ENCODE measurements at regions not wholly inside any gene's neighbourhood (a gene's known extent, or its start where the extent isn't known, plus 50 kb on each side); places are given as distances from the start of the nearest gene placed in this dataset.

DNA sequence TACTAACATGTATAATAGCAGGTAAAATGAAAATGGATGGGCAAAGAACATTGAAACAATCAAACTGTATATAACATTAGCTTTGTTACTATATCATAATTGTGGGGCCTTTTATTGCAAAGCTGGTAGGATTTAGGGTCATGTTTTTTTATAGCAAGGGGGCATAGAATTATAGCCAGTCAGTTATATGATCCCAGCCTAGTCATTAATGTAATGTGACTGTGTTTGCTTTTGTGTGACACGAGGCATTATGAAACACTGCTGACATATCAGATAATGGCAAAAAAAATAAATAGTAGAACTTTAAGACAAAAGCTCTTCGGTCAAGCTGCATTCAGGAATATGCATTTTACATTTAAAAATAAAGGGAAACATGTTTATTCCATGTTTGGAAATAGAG is 81.3 kb upstream of the ZNF281 start:
- Histone ChIP-seq H4K20me1 (ENCODE audit: insufficient read depth) (no peaks in the 10 kb centered on the region), H3K27ac (no peak overlapping the region), H2AFZ (no peak overlapping the region), H3K4me3 (no peak overlapping the region), H3K4me1 (replicated peaks; ENCODE audit: insufficient read depth) (peaks cover 10% of the 10 kb centered on the region; the same call in 1 of the 2 replicates), H3K36me3 (ENCODE audit: low read depth) (no peaks in the 10 kb centered on the region), H3K79me2 (ENCODE audit: low read depth) (no peaks in the 10 kb centered on the region), H3F3A (ENCODE audit: insufficient read depth, low read depth) (no peaks in the 10 kb centered on the region; the same call in none of the 2 replicates), H3K4me2 (no peak overlapping the region), H3K9me3 (ENCODE audit: insufficient read depth, low read depth) (no peaks in the 10 kb centered on the region), H3K27me3 (ENCODE audit: insufficient read depth, low read depth) (no peaks in the 10 kb centered on the region), H3K9me2 (ENCODE audit: insufficient read depth) (no peaks in the 10 kb centered on the region)
- intact Hi-C loops (cut with micrococcal nuclease; ENCODE audit: unreplicated experiment) = loop anchor here (5.0 kb wide), 1 partner anchor 354 kb away; no protein-coding TSS in a partner anchor
- no TSS peak for BruUV-seq (replicated peaks)
- CTCF ChIA-PET = interaction anchor here (0.6 kb wide), 1 partner anchor 39 kb away, joined by 24 read pairs; no protein-coding TSS in a partner anchor
- TF ChIP-seq, protein P1, sequence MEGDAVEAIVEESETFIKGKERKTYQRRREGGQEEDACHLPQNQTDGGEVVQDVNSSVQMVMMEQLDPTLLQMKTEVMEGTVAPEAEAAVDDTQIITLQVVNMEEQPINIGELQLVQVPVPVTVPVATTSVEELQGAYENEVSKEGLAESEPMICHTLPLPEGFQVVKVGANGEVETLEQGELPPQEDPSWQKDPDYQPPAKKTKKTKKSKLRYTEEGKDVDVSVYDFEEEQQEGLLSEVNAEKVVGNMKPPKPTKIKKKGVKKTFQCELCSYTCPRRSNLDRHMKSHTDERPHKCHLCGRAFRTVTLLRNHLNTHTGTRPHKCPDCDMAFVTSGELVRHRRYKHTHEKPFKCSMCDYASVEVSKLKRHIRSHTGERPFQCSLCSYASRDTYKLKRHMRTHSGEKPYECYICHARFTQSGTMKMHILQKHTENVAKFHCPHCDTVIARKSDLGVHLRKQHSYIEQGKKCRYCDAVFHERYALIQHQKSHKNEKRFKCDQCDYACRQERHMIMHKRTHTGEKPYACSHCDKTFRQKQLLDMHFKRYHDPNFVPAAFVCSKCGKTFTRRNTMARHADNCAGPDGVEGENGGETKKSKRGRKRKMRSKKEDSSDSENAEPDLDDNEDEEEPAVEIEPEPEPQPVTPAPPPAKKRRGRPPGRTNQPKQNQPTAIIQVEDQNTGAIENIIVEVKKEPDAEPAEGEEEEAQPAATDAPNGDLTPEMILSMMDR (conservative IDR thresholded peaks at IDR 0.05) = no peak
- no peak for TF ChIP-seq EZH2 (IDR thresholded peaks at IDR 0.05; ENCODE audit: low read depth)
- POLR2A ChIA-PET (ENCODE audit: unreplicated experiment) = no interaction called here
- DNase-seq = no peak

DNA sequence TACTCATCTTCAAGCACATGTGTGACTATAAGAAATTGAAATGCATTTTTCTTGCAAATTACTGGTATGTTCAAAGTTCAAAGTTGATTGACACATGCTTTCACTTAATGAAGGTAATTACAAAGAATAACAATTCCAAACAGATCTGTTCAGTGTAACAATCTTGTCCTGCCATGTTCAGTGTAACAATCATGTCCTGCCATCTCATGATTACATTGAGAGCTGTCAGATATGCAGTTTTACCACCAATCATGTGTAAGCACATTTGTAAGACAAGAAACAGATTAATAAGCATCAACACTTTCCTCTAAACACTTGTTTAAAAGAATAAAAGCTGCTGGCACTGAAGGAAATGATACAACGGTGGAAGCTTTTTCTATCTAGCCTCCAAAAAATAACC is 80.3 kb upstream of the ZNF281 start:
- no peak overlapping the region for H3K27ac ChIP-seq
- no peaks in the 10 kb centered on the region for H3K27me3 ChIP-seq (ENCODE audit: insufficient read depth, low read depth)
- POLR2A ChIA-PET (ENCODE audit: unreplicated experiment) = no interaction called here
- TF ChIP-seq, protein P1 (conservative IDR thresholded peaks at IDR 0.05) = no peak
- no peak for TF ChIP-seq EZH2 (IDR thresholded peaks at IDR 0.05; ENCODE audit: low read depth)
- H3K79me2 ChIP-seq (ENCODE audit: low read depth) = no peaks in the 10 kb centered on the region
- H3F3A ChIP-seq (ENCODE audit: insufficient read depth, low read depth) = no peaks in the 10 kb centered on the region; the same call in none of the 2 replicates
- no peak overlapping the region for H2AFZ ChIP-seq
- no peaks in the 10 kb centered on the region for H3K36me3 ChIP-seq (ENCODE audit: low read depth)
- H3K4me1 ChIP-seq (replicated peaks; ENCODE audit: insufficient read depth) = peaks cover 10% of the 10 kb centered on the region; the same call in 1 of the 2 replicates
- H3K9me2 ChIP-seq (ENCODE audit: insufficient read depth) = no peaks in the 10 kb centered on the region
- no peaks in the 10 kb centered on the region for H4K20me1 ChIP-seq (ENCODE audit: insufficient read depth)
- CTCF ChIA-PET = interaction anchor here (0.6 kb wide), 1 partner anchor 38 kb away, joined by 24 read pairs; no protein-coding TSS in a partner anchor
- no peak overlapping the region for H3K4me3 ChIP-seq
- no peaks in the 10 kb centered on the region for H3K9me3 ChIP-seq (ENCODE audit: insufficient read depth, low read depth)
- H3K4me2 ChIP-seq = no peak overlapping the region
- intact Hi-C loops (cut with micrococcal nuclease; ENCODE audit: unreplicated experiment) = loop anchor here (5.0 kb wide), 1 partner anchor 353 kb away; no protein-coding TSS in a partner anchor
- DNase-seq = no peak
- BruUV-seq (replicated peaks) = no TSS peak

DNA sequence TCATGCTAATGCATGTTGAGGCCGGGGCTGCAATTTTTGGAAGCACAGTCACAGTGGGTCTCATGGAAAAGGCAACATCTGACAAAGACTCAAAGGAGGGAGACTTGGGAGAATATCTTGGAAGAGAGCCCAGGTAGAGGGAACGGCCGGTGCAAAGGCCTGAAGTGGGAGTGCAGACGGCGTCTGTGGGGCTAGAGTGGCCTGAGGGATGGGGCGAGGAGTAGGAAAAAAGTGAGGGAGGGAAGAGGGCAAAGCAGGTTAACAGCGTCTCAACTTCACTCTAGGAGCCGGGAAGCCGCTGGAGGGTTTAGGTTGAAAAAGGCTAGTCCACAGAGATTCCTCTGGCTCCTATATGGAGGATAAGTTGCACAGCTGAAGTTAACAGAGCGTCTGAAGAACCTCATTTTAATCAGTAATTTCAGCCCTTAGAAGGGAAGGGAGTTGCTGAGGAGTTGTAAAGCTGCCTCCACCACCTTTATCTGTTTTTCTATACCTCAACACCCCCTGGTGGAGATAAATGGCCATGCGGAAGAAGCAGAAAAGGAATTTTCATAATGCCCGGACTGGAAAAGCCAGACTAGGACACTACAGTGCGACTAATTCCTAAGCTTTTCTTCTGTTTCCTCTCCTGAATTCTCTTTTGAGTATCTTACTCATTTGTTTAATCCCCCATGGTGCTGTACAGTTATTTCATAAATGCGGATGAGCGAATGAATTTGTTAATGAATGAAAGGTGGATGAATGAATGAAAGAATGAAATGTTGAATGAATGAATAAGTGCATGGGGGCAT is 78.7 kb upstream of the ZNF281 start:
- CTCF ChIA-PET = interaction anchor here (0.5 kb wide), 1 partner anchor 66 kb away, joined by 3 read pairs; no protein-coding TSS in a partner anchor
- Histone ChIP-seq H2AFZ (no peak overlapping the region), H3K4me3 (no peak overlapping the region), H3K27ac (no peak overlapping the region), H3K27me3 (ENCODE audit: insufficient read depth, low read depth) (no peaks in the 10 kb centered on the region), H3K36me3 (ENCODE audit: low read depth) (no peaks in the 10 kb centered on the region), H3K4me2 (peak overlapping the region; percentile 10; the same call in 1 of the 2 replicates), H3K4me1 (replicated peaks; ENCODE audit: insufficient read depth) (peaks cover 24% of the 10 kb centered on the region), H3F3A (ENCODE audit: insufficient read depth, low read depth) (peaks cover 7% of the 10 kb centered on the region), H3K9me3 (ENCODE audit: insufficient read depth, low read depth) (no peaks in the 10 kb centered on the region), H4K20me1 (ENCODE audit: insufficient read depth) (no peaks in the 10 kb centered on the region), H3K79me2 (ENCODE audit: low read depth) (no peaks in the 10 kb centered on the region), H3K9me2 (ENCODE audit: insufficient read depth) (no peaks in the 10 kb centered on the region)
- intact Hi-C loops (cut with micrococcal nuclease; ENCODE audit: unreplicated experiment) = loop anchor here (1.0 to 10.0 kb wide), 4 partner anchors 184 to 943 kb away; no protein-coding TSS in a partner anchor
- no peak for TF ChIP-seq EZH2 (IDR thresholded peaks at IDR 0.05; ENCODE audit: low read depth)
- TF ChIP-seq, protein P1 (conservative IDR thresholded peaks at IDR 0.05) = peak; percentile 89
- peak; percentile 63 to 68 for DNase-seq
- POLR2A ChIA-PET (ENCODE audit: unreplicated experiment) = no interaction called here
- no TSS peak for BruUV-seq (replicated peaks)
